ENCODE measurements at regions not wholly inside any gene's neighbourhood (a gene's known extent, or its start where the extent isn't known, plus 50 kb on each side); places are given as distances from the start of the nearest gene placed in this dataset.

GRCh38 chr16:75794426-75794825, 68.1 kb upstream of the CPHXL start:
- TF ChIP-seq CTCF (IDR thresholded peaks at IDR 0.05; ENCODE audit: insufficient read depth, low read depth, low read length) = no peak
- no peak for DNase-seq (ENCODE audit: low read depth)

DNA sequence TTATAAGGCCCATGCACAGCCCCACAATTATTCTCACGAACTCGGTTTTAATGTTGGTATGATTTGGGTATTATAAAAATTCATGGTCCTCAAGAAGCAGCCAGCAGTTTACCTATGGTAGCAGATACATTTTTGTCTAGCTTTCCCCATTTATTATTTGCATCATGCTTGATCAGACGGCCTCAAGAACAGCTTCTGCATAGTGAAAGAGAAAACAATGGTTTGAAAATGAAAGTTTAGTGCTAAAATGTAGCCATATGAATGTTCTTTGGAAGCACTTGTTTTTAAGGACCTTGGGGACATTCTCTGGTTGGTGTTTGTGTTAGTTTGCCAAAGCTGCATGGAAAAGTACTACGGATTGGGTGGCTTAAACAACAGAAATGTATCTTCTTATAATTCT, 72.4 kb upstream of the CPHXL start:
- no peak for DNase-seq (ENCODE audit: low read depth)
- no peak for TF ChIP-seq CTCF (IDR thresholded peaks at IDR 0.05; ENCODE audit: insufficient read depth, low read depth, low read length)
- no peak overlapping the region for H3K4me3 ChIP-seq (ENCODE audit: low read depth, low read length)

More at GRCh38 chr16:75794426-75794825, 68.1 kb upstream of the CPHXL start:
- H3K4me3 ChIP-seq (ENCODE audit: low read depth, low read length) = no peak overlapping the region

GRCh38 chr16:75801307-75801706, 75.0 kb upstream of the CPHXL start:
- no peak overlapping the region for H3K4me3 ChIP-seq (ENCODE audit: low read depth, low read length)
- no peak for DNase-seq (ENCODE audit: low read depth)
- TF ChIP-seq CTCF (IDR thresholded peaks at IDR 0.05; ENCODE audit: insufficient read depth, low read depth, low read length) = no peak

DNA sequence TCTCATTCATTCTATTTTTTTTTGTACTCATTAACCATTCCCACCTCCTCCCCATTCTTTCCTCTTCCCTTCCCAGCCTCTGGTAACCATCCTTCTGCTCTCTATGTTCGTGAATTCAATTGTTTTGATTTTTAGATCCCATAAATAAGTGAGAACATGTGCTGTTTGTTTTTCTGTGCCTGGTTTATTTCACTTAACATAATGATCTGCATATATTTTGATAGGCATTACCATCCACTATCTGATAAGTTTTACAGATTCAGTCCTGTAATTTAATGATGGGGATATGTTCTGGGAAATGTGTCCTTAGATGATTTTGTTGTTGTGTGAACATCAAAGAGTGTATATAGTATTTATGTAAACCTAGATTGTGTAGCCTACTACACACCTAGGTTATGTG, 77.5 kb upstream of the CPHXL start:
- no peak for DNase-seq (ENCODE audit: low read depth)
- no peak overlapping the region for H3K4me3 ChIP-seq (ENCODE audit: low read depth, low read length)
- no peak for TF ChIP-seq CTCF (IDR thresholded peaks at IDR 0.05; ENCODE audit: insufficient read depth, low read depth, low read length)

- no peak for TF ChIP-seq CTCF (IDR thresholded peaks at IDR 0.05; ENCODE audit: insufficient read depth, low read depth, low read length)
- no peak for DNase-seq (ENCODE audit: low read depth)
- no peak overlapping the region for H3K4me3 ChIP-seq (ENCODE audit: low read depth, low read length)
These were observed 78.1 kb upstream of the CPHXL start for GRCh38 chr16:75804368-75804767.

GRCh38 chr16:75805946-75806345, 79.7 kb upstream of the CPHXL start:
- DNase-seq (ENCODE audit: low read depth) = no peak
- no peak overlapping the region for H3K4me3 ChIP-seq (ENCODE audit: low read depth, low read length)
- no peak for TF ChIP-seq CTCF (IDR thresholded peaks at IDR 0.05; ENCODE audit: insufficient read depth, low read depth, low read length)

DNA sequence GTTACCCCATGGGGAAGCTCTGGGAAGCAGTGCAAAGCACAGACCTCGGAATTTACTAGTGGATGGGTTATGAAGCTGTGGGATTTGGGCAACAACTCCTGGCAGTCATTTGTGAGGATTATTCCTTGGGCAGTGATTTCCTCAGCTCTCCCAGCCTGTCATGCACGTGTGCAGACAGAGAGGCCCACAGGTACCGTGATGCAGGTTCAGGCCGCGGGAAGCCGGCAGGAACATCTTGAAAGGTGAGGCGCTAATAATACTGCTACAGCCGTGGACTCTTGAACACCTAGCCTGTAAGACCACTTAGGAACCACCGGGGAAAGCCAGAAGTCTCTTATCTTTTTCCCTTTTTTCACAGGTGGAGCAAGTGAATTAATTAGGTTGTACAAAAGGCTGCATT, 80.2 kb upstream of the CPHXL start:
- DNase-seq (ENCODE audit: low read depth) = no peak
- TF ChIP-seq CTCF (IDR thresholded peaks at IDR 0.05; ENCODE audit: insufficient read depth, low read depth, low read length) = no peak
- no peak overlapping the region for H3K4me3 ChIP-seq (ENCODE audit: low read depth, low read length)
